CD1c-positive myeloid dendritic cell (primary cell): ENCODE measurements at regions not wholly inside any gene's neighbourhood (a gene's known extent, or its start where the extent isn't known, plus 50 kb on each side); places are given as distances from the start of the nearest gene placed in this dataset.
A peak's percentile ranks its signal among the peaks of the same experiment; 100 is the strongest.
"Not testable (repeated sequence)": the region's sequence is repeated elsewhere in the genome, so short reads cannot be mapped to it uniquely, and the experiment has no call there.

ENCODE experiments used
- DNase-seq: peaks from one replicate; pipeline ENCODE4 v3.0.0-alpha.2; 2016; ENCODE audit errors: extremely low spot score

DNA sequence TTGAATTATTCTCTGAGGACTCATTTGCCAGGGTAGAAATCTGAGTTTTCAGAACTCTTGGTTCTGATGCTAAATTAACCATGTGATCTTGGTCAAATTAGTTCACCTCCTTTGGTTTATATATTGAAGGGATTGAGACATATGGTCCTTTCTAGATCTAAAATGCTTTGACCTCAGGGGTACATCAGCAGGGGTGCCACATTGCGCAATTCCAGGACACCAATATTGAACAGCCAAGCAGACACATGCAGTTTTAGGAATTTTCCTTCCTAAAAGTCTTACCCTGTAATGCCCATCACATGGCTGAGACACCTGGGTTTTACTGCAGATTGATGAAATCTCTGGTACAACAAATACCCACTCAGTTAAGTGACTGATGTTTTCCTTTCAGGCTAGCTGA is 254.4 kb upstream of the NCAM1 start:
- DNase-seq, result no peak

DNA sequence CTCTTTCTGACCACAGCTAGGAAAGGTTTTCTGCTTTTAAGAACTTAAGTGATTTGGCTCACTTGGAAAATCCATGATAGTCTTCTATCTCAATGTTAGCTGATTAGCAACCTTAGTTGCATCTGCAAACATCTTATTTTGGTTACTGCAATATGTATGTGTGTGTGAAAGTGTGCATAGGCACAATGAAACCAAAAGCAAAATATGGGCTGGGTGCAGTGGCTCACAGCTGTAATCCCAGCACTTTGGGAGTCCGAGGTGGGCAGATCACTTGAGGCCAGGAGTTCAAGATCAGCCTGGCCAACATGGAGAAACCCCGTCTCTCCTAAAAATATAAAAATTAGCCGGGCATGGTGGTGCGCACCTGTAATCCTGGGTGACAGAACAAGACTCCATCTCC is 246.9 kb upstream of the NCAM1 start:
- DNase-seq, result not testable (repeated sequence)

DNA sequence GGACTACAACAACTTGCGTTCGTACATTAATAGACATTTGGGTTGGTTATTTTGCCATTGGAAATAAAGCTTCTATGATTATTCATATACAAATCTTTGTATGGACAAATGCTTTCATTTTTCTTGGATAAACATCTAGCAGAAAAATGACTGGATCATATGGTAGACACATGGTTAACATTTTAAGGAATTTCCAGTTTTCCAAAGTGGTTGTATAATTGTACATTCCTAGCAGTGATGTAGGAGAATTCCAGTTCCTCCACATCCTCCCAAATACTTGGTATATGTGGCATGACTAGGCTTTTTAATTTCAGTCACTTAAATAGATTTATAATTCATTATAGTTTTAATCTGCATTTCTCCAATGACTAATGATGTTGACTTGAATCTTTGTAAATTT is 246.2 kb upstream of the NCAM1 start:
- no peak for DNase-seq

DNA sequence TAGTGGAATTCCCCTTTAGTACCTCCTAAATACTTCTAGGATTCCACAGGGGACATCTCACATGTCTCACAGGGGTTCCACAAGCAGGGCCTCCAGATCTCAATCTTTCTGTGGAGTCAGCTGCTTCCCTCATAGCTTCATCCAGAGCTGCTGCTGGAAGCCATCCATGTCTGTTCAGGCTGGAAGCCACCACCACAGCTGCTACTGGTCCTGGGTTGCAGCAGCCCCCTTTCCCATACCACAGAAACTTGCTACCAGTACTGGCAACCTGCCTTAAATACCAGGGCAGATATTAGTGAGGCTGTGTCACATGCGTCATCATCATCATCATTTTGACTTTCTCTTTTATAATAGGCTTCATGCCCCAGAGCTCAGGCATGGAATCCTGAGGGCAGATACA is 242.7 kb upstream of the NCAM1 start:
- DNase-seq, result no peak

DNA sequence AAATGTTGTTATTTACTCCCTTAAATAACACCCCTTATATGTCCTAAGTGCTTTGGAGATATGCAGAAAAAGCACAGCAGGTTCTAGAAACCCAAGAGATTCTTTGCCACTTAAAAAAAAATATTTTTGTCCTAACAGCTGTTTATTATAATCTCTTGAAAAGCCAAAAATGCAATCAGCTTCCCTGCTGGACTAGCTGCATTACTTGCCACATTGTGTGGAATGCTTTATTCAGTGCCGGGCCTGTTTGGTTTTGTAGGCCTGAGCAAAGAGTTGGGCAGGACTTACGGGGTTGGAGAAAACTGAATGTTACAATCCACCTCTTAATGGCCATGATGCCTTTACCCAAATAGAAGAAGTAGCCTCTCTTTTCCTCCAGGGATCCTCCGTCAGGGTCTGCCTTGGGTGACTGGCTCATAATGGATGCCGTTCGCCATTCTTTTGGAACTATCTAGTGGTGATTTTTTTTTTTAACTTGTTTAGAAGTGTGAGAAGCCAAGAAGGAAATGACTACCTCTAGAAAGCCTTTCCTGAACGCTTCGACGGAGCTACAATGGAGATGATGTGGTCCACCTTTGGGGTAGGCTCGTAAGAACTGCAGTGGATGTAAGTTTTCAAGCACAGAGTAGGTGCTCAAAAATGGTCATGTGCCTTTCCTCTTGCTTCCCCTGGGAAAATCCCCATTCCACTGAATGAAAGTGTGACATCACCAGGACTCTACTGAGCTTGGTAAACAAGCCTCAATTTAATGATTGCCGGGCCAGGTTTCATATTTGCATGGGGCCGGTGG is 241.3 kb upstream of the NCAM1 start:
- DNase-seq, result no peak

DNA sequence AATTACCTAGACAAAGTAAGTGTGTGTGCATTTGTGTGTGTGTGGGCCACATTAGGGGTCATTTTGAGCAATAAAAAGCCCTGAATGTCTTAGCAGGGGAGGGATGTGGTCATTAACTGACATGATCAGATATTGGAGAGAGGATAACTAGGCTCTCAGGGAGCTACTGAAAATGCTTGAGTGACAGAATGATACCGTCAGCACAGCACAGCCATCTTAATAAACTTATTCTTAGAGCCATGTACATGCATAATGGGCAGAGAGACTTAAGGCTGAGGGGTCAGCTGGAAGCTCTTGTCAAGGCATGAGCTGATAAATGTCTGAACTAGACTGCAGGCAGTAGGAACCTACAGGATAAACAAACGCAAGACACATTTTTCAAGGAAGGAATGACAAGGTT is 239.1 kb upstream of the NCAM1 start:
- DNase-seq, result no peak

DNA sequence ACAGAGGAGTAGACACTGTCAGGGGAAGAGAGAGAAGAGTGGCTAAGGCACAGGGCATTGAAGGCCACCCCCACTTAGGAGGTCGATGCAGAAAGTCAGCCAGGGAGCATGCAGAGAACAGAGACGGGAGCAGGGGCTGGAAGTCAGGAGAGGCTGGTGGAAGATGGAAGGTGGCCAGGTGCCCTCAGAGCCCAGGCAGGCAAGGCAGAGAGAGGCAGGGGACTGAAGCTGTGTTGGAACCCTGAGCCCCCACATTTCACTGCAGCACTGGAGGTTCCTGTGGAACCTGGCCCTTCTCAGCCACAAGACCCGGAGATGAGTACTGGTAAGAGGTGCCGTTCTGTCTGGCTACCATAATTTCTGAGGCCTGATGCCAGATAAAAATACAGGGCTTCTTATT is 238.3 kb upstream of the NCAM1 start:
- DNase-seq, result no peak

DNA sequence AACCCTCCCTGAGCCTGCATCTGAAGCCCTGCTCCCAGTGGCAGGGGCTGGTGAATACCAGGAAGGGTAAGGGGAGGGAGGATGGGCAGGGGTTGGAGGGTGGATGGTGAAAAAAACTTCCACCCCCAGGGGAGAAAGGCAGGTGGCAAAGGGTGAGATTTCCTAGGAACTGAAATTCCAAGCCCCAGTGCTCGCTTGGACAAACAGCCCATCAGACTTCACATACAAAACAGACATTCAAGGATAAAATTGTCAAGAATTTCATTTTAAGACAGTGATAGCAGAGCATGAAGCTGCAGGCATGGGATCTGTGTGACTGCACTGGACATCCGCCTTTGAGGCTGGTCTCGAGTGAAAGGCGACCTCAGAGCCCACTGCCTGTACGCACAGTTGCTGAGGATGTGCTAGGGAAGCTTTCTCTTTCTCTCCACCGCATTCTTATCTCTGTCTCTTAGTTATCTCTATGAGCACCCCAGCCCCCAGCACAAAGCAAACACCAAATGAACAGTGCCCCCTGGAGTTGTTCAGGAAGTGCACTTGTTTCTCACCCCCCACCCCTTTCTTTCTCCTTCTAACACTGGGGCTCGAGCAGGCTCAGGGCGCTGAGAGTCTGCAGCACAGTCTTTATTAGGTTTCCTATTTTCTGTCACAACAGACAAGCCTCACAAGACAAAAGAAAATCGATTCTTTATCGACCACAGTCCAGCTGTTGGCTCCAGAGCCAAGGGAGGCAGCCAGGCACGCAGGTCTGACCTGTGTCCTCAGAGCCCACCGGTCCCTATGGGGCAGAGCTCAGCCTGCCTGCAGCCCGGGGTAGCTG is 237.3 kb upstream of the NCAM1 start:
- no peak for DNase-seq

DNA sequence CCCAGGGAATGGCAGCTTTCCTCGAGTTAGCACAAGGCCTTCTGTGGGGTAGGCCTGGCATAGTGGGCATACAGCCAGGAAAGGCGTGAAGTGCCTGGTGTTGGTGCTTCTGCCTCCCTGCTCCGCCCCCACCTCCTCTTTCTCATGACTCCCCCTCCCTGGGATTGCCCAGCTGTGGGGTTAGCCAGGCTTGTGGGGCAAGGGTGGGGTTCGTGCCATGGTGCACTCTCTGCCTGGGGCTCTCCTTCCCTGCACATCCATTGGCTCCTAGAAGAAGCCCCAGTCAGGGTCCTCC is 236.8 kb upstream of the NCAM1 start:
- no peak for DNase-seq

DNA sequence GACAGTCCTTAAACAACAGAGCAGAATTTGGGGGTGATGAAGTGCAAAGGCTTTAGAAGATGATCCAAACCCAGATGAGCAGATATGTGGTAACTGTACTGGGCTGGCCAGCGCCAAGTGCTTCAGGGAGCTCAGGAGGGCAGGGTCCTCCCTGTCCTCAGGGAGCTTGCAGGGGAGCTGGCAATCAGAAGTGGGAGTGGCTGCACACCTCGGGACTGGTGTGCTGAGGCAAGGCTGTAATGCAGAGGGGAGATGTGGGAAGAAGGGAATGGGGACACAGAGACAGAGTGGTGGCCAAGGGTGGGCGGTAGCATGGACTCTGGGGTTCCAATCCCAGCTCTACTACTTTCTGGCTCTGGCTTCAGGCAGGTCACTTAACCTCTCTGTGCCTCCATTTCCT is 235.6 kb upstream of the NCAM1 start:
- no peak for DNase-seq

DNA sequence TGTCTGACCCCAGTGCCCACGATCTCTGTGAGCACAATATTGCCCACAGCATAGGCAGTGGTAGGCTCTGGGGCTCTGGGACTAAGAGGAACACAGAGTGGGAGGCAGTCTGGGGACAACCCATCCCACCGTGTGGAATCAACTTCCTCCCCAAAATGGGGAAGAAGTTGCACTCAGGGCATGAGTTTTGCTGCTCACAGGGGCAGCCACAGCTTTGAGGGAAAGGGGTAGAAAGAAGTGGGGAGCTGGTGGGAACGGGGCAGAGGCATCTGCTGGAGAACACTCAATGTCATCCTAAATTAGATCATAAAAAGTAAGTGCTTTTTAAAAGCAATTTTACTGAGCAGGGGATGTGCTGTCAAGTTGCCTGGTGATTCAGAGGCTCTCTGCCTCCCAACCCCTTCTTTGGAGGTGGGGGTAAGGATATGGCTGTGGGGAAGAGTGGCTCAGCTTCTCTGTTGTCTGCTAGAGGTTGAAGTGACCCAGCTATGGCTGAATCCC is 233.8 kb upstream of the NCAM1 start:
- DNase-seq, result peak; percentile 54

DNA sequence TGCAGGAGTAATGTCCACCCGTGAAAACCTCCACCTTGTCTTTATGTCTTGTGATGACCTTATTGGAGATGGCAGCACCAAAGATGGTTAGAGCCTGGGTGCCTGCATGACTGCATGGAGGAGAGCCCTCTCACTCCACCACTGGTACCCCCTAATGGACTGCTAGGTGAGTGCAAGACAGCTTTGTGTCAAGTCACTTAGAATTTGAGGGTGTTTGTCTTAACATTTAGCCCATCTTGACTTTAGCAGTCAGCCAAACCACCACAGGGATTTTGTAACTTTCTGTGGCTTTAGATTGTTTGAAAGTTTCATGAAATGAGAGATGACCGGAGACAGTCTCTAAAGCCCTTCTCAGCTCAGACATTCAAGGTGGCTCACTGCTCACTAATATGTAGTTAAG is 232.9 kb upstream of the NCAM1 start:
- DNase-seq, result no peak

DNA sequence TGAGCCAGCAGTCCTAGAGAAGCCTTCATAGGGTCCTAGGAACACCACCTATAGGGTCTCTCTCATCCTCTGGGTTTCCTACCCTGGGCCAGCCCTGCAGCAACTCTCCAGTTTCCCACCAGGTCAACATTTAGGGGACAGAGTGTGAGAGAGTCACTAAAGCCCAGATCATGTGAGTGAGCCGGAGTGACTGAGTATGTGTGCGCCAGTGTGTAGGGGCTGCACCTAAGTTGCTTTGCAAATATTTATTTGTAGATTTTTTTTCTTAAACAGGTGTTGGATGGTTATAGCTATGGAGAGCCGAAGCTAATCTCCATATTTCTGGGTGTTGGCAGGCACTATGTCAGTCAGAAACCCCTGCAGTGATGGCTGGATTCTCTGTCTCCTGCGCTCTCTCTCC is 232.5 kb upstream of the NCAM1 start:
- no peak for DNase-seq

DNA sequence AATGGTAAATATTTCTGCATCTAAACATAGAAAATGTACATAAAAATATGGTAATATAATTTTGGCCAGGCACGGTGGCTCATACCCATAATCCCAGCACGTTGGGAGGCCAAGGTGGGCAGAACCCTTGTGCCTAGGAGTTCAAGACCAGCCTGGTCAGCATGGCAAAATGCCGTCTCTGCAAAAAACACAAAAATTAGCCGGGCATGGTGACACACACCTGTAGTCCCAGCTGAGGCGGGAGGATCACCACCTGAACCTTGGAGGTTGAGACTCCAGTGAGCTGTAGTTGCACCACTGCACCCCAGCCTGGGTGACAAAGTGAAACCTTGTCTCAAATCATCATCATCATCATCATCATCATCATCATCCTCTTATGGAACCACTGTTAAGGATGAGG is 230.6 kb upstream of the NCAM1 start:
- no peak for DNase-seq

DNA sequence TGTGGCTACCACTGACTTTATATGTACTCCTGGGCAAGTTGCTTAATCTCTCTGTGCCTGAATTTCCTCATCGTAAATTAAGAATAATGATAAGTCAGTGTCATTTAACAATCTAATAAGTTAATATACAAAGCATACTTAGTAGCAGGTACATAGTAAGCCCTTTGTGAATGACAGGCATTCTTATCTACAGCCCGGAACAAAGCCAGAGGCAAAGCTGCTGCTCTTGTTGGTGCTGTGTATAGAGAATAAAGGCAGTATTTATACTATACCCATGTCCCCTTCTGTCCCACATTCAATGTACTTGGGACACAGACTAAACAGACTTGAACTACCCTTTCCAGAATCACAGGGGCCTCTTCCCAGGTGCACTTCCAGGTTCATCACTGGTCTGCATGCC is 229.7 kb upstream of the NCAM1 start:
- no peak for DNase-seq

DNA sequence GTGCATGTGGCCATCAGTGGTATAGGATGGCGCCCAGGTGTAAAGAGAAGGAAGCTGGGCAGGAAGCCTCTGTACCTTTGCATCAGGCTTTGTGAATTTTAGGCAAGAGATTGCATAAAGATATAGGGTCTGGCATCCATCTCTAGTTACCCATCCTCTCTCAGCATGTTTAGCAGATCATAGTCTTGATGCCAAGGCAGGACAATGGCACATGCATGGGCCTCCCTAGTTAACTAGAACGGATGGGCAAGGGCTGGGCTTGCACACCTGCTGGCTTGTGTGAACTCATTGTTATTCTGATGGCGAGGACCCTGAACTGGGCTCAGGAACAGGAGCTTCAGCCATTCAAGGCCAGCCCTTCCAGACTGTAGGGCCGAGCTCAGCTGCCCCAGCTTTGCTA is 229.2 kb upstream of the NCAM1 start:
- DNase-seq, result no peak

DNA sequence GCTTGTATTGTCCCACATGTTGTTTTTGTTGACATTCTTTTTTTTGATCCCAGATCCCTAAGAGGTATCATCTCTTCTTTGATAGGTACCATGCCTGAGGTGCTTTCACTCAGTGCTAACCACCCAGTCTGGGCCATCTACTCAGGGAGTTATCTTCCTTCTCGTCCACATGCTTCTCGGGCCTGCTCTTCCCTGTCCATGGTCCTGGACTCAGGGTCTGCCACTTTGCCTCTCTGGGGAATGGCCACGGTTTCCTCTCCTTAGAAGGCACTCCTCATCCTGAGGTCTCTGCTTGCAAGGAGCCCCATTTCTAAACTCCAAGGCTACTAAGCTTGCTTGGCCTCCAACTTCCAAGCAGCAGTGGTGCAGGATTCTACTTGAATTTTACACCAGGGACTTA is 227.0 kb upstream of the NCAM1 start:
- peak; percentile 9 for DNase-seq

DNA sequence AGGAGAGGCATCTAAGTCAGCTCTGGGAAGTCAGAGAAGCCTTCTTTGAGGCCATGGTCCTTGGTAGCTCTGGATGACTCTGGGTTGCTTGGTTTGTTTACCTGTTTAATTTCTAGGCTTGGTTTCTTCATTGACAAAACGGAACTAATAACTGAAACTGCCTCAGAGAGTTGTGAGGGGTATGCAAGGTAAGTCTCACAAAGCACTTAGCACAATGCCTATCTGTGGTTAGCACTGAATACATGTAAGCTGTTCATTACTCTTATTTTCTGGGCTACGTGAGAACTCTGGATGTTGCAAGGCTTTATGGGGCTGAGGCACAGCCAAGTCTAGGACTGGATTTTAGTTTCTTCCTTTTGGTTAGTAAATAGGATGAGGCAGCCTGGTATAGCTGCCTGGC is 225.8 kb upstream of the NCAM1 start:
- DNase-seq, result no peak

DNA sequence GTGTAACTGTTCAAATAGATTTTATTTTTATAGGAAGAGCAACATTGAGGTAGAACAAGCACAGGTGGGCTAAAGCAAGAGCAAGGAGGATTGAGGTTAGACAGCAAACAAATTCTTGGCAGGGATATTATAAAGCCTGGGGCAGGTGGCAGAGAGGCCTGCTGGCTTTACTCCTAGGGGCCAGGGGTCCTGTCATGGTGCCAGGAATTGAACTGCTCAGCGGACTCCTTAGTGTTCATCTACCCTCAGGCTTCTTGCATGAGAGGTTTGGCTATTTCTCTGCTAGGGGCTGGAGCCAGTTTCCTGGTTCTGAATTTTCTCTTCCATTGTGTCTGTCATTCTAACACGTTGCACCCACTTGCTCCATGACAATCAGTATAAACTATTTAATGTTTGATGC is 217.2 kb upstream of the NCAM1 start:
- no peak for DNase-seq

DNA sequence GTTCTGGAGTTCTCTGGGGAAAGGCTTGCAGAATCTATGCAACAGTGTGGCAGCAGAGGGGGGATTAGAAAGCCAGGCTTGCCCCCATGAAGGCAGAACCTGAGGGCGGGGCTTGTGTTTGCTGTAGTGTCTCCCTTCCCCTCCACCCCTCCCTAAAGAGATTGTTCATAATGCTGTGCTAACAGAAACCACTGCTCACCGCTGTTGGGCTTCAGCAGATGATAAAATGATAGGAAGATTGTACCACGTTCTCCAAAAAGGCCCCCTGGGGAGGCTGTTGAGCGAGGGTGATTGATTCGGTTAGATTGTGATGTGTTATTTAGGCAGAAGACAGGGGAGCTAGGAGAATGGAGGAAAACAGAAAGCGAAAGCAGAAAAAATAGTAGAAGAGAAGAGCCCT is 215.2 kb upstream of the NCAM1 start:
- DNase-seq, result no peak

DNA sequence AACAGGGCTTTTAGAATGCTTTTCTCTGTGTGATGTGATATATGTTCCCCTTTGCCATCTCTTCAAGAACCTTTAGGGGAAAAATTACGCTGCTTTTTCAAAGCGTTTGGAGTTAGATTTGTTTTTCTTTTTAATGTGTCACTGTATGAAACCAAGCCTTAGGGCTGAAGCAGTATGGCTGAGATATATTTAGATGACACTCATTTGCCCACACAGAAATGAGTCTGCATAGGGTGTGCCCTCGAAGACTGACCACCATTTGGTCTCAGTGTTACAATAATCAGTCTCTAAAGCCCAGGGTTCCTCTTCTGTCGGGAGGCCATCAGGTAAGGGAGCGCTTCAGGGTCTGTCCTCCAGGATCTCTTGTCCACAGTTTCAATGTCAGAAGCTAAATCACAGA is 213.0 kb upstream of the NCAM1 start:
- DNase-seq, result no peak

DNA sequence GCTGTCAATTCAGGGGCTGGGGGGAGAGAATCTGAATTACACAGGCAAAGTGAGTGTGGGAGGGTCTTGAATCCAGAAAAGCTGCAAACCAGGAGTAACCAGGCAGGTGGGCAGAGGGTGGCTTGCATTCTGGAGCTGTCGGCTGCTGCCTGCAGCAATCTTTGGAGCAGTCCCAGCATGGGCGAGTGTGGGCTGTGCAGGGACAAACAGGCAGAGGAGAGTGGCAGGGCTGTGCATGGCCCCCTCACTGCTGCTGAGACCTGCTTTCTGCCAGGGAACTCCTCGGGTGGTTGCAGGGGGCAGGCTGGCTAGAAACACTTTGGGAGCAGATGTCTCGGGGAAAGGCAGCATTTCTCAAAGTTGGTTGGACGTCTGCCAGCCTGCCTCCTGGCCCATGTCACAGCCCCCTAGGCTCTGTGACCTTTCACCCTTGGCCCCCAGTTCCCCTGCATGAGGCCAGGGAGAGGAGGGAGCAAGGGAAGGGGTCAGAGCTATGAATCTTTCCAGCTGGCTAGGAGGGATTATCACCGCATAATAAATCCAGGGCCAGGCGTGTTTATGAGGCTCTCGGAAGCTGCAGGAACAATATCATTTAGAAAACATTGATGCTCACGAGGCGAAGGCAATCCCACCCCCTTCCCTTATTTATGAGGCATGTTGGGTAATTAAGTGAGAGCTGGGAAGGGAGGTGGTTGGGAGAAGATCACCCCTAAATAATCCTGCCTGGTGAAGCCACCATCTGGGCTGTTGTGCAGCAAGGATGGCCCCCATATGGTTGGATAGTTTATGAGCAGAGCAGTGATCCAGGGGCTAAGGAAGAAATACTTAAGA is 212.3 kb upstream of the NCAM1 start:
- no peak for DNase-seq

DNA sequence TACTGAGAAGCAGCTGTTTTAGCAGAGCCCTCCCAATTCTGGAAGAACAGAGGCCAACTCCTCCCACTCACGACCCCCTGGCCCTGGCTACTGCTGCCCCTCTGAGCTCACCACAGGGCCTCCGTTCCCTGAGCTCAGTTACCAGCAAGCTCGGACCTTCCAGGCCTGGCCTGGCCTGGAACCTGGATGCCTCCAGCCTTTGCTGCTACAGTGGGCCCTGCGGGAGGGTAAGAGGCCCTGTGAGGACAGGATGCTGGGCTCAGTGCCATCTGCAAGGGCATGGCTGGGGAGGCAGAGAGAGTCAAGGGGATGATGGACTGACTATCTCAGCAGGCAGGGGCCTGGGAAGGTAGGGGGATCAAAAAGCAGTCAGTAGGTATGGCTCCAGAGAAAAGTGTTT is 209.9 kb upstream of the NCAM1 start:
- no peak for DNase-seq
